22Rv1 (cell line): ENCODE measurements at regions not wholly inside any gene's neighbourhood (a gene's known extent, or its start where the extent isn't known, plus 50 kb on each side); places are given as distances from the start of the nearest gene placed in this dataset.

Experiments used
- H3K27ac ChIP-seq: fragments of 450-650 bp; 2 replicates; pipeline ENCODE4 v1.5.1; 2017
- CTCF ChIP-seq: fragments of 450-650 bp; IDR thresholded peaks from 2 replicates; pipeline ENCODE4 v1.5.1; 2017; ENCODE audit warnings: mild to moderate bottlenecking
- ZFX ChIP-seq: fragments of 450-650 bp; IDR thresholded peaks from 2 replicates; pipeline ENCODE4 v1.6.1; 2017; ENCODE audit warnings: antibody characterized with exemption, borderline replicate concordance

GRCh38 chr16:62475573-62475972, 439.3 kb upstream of the CDH8 start:
- TF ChIP-seq ZFX = no peak
- TF ChIP-seq CTCF = no peak
- H3K27ac ChIP-seq = no peak overlapping the region

- TF ChIP-seq CTCF (no peak), ZFX (no peak)
- no peak overlapping the region for H3K27ac ChIP-seq
These were observed 426.7 kb upstream of the CDH8 start for GRCh38 chr16:62462971-62463370.

GRCh38 chr16:62450291-62450690, 414.1 kb upstream of the CDH8 start:
- H3K27ac ChIP-seq = no peak overlapping the region
- TF ChIP-seq CTCF = no peak
- no peak for TF ChIP-seq ZFX

GRCh38 chr16:62445909-62446308, 409.7 kb upstream of the CDH8 start:
- H3K27ac ChIP-seq = no peak overlapping the region
- TF ChIP-seq CTCF = no peak

- no peak overlapping the region for H3K27ac ChIP-seq
- TF ChIP-seq CTCF (no peak), ZFX (no peak)
These were observed 388.0 kb upstream of the CDH8 start for GRCh38 chr16:62424206-62424605.

- H3K27ac ChIP-seq = no peak overlapping the region
- peak; percentile 76 for TF ChIP-seq CTCF
- no peak for TF ChIP-seq ZFX
These were observed 372.5 kb upstream of the CDH8 start for GRCh38 chr16:62408760-62409159.

- TF ChIP-seq ZFX (no peak), CTCF (no peak)
These were observed 370.1 kb upstream of the CDH8 start for GRCh38 chr16:62406387-62406786.

More at GRCh38 chr16:62406387-62406786, 370.1 kb upstream of the CDH8 start:
- H3K27ac ChIP-seq = no peak overlapping the region
